ENCODE measurements at regions not wholly inside any gene's neighbourhood (a gene's known extent, or its start where the extent isn't known, plus 50 kb on each side); places are given as distances from the start of the nearest gene placed in this dataset.

- no peak for TF ChIP-seq CTCF (IDR thresholded peaks at IDR 0.05; ENCODE audit: insufficient read depth, low read depth, low read length)
- TF ChIP-seq EZH2 (IDR thresholded peaks at IDR 0.05; ENCODE audit: insufficient read depth, low read length) = no peak
Observed at GRCh38 chr5:44714871-44715561, 93.7 kb upstream of the MRPS30 start.

All from astrocyte (in vitro differentiated cells and primary cell).